ENCODE measurements at regions not wholly inside any gene's neighbourhood (a gene's known extent, or its start where the extent isn't known, plus 50 kb on each side); places are given as distances from the start of the nearest gene placed in this dataset.

GRCh38 chr15:66615846-66616245 is 50.0 kb upstream of the LCTL start:
- no peak for DNase-seq

DNA sequence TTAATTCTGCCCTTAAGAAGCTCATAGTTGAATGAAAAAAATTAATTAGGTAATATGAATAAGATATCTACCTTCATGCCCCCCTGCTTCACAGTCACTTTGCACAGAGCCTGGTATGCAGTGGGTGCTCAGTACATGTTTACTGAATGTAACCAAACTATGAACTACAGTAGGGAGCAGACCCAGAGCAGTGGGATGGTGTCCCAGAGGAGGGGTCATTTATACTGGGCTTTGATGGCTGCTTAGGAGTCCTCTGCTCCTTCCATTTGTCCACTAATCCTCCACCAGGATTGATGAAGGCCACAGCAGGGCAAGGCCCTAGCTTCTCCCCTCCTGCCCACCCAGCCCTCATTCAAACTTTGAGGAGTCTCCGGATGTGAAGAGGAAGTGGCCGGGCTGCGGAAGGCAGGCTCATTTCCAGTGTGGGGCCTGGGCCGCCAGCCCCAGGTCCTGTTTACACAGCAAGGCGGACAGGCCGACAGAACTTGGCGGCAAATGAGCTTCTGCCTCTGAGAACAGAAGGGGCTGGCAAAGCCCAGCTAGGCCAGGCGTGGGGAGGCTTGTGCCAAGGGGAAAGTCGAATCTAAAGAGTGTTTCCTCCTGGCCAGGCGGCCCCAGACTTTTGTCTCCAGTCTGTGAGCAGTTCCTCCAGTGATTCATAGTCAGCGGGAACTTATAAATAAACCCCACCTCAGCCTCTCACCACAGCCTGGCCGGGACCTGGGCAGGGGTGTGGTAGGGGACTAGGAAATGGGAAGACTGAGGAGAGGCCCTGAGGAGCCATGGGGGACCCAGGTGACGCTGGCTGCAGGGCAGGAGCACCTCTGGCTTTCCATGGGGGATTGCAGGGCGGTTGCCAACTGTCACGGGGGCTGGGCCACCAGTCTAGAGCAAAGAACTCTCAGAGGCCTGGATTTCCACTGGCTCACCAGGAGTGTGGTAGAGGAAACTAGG is 51.6 kb upstream of the LCTL start:
- DNase-seq: no peak

- peak; percentile 25 for DNase-seq
Measured at GRCh38 chr15:66619152-66619903, 53.5 kb upstream of the LCTL start.

- DNase-seq: no peak
Measured at GRCh38 chr15:66620341-66620740, 54.5 kb upstream of the LCTL start.

- DNase-seq: no peak
Measured at GRCh38 chr15:66620744-66621344, 55.0 kb upstream of the LCTL start.

DNA sequence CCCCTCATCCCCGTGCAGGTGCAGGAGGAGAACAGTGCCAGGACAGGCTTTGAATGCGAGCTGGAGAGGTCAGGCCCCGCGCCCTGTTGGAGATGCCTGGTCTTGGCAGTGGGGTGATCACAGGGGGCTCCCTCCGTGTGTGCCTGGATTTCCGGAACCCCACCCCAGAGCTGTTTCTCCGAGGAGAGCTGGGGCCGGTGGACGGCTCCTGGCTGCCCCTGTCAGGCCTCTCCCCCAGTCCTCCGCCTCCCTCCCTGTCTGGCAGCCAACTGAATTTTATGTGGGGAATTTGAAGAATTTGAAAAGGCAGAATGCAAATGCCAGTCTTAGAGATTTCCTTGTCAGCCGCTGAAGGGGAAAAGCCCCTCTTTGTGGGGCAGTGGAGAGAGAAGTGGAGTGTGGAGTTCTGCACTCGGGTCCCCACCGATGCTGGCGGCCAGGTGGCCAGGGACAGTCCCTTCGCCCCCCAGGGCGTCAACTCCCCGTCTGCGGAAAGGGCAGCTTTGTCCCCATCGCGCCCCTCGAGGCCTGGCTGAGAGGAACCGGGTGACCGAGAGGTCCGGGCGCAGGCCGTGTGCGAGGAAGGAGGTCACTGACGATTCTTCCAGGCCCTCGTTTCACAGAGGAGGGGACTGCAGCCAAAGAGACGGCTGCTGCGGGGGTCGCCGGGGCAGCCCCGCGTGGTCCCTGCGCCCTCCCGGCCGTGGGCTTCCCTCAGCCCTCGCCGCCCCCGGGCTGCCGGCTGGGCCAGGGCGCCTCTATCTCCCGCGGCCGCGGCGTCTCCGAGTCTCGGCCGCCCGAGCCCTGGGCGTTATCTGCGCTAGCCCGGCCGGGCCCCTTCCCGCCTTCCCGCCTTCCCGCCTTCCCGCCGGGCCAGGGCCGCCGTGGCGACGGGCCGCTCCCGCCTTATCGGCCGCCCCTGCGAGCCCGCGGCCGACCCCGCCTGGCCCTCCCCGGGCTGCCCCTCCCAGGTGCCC is 56.0 kb upstream of the LCTL start:
- DNase-seq: no peak

DNA sequence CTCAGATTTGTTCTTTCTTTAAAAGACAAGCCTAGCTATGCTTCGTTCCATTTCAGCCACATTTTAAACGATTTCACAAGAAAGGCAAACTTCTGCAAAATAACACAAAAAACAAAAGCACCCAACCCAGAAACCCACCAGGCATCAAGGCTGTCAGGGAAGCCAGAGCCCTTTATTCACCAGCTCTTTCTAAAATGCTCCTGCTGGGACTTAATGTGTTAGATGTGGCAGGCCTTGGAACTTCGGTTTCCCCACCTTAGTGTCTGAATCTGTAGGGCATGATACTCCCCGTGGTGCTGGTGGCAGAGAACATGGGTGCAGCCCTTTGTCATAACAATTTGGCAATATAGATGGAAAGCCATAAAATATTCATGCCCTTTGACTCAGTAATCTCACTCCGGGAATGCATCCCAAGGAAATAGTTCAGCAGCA is 56.8 kb upstream of the LCTL start:
- no peak for DNase-seq

- no peak for DNase-seq
Measured at GRCh38 chr15:66623801-66624453, 58.1 kb upstream of the LCTL start.

GRCh38 chr15:66625531-66625930 is 59.7 kb upstream of the LCTL start:
- no peak for DNase-seq

DNA sequence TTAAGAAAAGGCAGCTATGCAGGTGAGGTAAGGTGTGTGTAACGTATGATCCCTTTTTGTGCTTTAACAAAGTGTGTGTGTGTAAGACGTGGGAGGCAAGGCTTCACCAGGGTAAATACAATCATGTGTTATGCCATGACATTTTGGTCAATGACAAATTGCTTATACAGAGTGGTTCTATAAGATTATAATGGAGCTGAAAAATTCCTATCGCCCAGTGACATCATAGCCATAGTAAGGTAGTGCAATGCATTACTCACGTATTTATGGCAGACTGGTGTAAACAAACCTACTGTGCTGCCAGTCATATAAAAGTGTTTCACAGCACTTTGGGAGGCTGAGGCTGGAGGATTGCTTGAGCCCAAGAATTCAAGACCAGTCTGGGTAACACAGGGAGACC is 60.2 kb upstream of the LCTL start:
- DNase-seq: no peak

- DNase-seq: no peak
Measured at GRCh38 chr15:66628976-66629723, 63.4 kb upstream of the LCTL start.

GRCh38 chr15:66629817-66630576 is 64.2 kb upstream of the LCTL start:
- DNase-seq: no peak

GRCh38 chr15:66630801-66631351 is 65.1 kb upstream of the LCTL start:
- no peak for DNase-seq

- DNase-seq: no peak
Measured at GRCh38 chr15:66631616-66632263, 65.9 kb upstream of the LCTL start.

DNA sequence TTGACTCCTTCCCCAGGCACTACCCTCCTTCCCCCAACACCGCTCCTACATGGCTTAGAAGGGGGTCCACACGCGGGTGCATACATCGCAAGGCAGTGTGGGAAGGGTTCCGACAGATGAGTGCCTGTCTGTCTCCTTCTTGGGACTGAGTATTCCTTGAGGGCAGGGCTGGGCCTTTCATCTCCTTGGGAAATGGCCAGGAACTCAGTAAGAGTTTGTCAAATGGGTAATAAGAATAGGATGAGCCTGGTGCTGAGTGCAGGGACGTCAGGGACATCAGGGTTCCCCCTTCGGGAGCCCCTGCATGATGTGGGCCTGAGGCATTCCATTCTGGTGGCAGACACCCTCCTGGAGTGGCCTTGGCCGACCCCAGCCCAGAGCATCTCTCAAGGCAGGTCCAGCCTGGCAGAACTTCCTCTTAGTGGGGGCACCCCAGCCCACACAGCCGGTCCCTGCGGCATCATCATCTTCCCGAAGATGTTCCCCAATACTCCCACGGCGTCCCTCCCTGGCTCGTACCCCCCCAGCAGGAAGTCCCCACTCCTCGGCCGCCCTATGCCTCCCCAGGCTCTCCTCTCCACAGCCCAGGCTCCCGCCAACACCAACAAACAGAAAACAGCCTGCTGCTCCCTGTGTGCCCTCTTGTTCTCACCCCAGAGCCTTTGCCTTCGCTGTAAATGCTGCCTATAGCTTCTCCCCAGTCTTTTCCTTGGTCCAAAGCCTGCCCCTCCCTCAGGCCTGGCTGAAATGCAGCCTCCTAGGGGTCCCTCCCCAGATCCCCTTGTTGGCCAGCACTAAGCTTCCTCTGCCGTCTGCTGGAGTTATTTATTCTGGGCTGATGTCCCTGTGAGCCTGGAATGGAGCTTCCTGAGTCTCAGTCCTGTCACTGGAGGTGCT is 67.5 kb upstream of the LCTL start:
- DNase-seq: no peak

DNA sequence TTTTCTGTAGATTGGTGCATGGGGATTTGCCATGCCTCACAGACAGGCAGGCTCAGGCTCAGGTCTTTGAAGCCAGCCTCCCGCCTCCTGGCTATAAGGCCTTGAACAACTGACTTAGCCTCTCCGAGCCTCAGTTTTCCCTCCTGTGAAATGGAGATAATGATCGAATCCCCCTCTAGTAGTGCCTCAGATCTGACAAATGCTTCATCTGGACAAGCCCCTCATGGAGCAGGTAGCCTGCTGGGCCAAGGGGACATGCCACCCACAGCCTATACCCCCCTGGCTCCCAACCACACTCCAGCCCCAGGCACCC is 68.1 kb upstream of the LCTL start:
- DNase-seq: no peak

DNA sequence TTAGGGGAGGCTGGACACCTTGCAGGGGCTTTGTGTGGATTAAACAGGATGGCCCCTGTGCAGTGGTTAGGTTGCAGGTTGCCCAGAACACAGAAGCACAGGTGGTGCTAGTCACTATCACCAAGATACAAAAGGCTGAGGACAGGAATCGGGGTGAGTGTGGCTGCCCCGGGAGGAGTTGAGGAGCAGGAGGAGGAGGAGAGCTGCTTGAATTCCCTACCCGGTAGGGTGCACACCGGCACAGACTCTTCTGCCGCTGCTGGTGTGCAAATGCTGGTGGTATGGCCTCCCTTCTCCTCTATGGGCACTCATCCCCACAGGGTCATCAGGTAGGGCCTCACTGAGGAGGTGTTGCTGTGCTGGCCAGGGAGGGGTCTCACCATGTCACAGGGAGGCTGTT is 67.5 kb upstream of the SMAD6 start:
- no peak for DNase-seq

DNA sequence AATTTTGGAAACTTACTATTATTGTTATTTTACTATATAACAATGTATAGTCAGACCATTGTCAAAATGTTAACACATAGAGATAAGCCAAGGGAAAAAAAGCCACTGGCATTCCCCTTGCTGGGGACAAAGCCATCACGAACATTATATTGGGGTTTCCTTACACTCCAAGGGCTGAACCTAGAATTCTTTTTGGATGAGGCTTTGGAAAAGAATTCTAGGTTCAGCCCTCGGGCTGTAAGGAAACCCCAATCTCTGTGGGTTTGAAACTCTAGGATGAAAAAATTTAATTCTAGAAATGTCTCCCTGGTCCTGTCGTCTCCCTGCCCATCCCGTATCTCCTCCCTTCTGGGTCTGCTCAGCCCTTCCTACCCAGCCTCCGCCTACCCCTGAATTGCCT is 67.0 kb upstream of the SMAD6 start:
- DNase-seq: no peak

- no peak for DNase-seq
Measured at GRCh38 chr15:66635817-66636216, 66.2 kb upstream of the SMAD6 start.

Measured in NCI-H1105 (cell line).